GM18867 (cell line): ENCODE measurements at regions not wholly inside any gene's neighbourhood (a gene's known extent, or its start where the extent isn't known, plus 50 kb on each side); places are given as distances from the start of the nearest gene placed in this dataset.
"Not testable (repeated sequence)": the region's sequence is repeated elsewhere in the genome, so short reads cannot be mapped to it uniquely, and the experiment has no call there.

ENCODE experiments used
- ATAC-seq: cut with Tn5 transposase; IDR thresholded peaks from one replicate; pipeline ENCODE4 v1.9.1; 2021; ENCODE audit warnings: mild to moderate bottlenecking, moderate library complexity; ENCODE audit not compliant: unreplicated experiment

DNA sequence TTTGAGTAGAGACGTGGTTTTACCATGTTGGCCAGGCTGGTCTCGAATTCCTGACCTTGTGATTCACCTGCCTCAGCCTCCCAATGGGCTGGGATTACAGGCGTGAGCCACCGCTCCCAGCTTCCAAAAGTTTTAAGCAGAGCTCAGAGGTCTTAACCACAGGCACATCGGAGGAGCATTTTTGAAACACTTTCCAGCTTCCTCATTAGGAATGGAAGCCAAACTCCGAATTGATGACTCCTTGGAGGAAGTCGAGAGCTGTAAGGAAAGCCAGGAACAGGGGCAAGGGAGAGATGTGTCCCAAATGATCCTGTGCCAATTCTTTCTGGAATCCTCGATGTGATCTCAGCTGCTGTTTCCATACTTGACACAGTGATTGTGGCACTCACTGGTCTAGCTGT is 56.2 kb upstream of the CCZ1B start:
- ATAC-seq, result not testable (repeated sequence)

DNA sequence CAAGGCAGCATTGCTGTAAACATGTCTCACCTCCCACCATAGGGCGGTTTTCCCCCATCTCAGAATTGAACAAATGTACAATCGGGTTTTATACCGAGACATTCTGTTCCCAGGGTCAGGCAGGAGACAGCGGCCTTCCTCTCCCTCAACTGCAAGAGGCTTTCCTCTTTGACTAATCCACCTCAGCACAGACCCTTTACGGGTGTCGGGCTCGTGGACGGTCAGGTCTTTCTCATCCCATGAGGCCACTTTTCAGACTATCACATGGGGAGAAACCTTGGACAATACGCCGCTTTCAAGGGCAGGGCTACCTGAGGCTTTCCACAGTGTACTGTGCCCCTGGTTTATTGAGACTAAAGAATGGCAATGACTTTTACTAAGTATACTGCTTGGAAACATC is 57.7 kb upstream of the CCZ1B start:
- not testable (repeated sequence) for ATAC-seq

DNA sequence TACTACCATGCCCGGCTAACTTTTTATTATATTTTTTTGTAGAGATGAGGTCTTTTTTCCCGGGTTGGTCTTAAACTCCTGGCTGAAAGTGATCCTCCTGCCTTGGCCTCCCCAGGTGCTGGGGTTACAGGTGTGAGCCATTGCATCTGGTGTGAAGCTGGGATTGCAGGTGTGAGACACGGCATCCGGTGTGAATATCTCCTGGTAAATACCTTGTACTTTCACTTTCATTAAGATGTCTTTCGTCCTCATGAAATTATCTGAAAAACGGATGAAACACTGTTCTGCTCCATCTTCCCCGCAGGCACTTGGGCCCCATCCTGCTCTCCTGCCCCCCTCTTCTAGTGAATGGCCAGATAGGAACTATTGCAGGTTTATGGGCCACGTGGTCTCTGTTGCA is 60.1 kb upstream of the CCZ1B start:
- ATAC-seq, result no peak

DNA sequence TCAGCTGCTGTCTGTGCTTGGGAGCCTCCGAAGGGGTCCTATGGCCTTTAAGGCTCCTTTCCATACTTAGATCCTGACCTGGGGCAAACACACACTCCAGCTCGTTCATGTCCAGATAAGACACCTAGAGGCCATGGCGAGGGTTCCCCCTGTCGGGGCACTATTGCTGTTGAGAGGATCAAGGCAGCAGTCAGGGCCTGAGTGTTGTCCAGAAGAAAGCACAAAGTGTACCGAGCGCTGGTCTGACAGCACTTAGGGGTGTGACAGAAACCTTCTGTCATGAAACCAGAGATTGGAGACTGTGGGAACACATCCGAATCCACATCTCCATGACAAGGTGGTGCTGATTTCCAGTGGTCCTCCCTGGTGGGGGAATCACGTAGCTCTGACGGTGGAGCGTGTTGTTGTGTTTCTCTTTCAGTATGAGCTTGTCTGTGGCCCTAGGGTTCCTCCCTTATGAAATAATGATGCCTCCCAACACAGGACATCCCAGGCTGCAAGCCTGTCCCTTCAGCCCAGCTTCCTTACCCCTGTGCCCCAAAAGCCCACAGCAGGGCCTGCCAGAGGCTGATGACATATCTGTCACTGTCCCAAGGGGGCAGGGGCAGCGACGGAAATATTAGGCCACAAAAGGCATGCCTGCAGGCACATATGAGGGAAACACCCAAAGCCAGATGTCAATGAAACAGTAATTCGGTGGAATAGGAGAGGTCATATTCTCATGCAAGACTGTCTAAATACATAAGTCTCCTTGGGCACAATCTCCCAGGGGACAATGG is 62.4 kb upstream of the CCZ1B start:
- ATAC-seq, result not testable (repeated sequence)

DNA sequence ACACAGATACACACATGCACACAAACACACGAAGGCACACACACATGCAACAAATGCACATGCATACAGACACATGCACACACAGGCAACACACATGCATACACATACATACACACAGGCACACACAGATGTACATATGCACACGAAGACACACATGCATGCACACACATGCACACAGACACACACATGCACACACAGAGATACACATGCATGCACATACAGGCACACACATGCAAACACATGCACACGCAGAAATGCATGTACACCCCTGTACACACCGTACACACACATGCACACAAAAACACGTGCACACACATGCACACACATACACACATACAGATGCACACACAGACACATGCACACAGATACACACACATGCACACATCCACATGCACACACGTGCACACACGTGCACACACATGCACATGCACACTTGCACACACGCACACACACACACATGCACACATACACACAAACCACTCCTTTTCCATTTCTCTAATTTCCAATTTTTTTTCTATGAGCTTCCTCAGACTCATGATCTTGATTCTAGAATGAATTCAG is 63.3 kb upstream of the CCZ1B start:
- no peak for ATAC-seq

DNA sequence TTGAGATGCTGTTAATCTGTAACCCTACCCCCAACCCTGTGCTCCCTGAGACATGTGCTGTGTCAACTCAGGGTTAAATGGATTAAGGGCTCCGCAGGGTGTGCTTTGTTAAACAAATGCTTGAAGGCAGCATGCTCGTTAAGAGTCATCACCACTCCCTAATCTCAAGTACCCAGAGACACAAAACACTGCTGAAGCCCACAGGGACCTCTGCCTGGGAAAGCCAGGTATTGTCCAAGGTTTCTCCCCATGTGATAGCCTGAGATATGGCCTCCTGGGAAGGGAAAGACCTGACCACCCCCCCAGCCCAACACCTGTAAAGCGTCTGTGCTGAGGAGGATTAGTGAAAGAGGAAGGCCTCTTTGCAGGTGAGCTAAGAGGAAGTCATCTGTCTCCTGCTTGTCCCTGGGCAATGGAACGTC is 76.0 kb upstream of the CCZ1B start:
- not testable (repeated sequence) for ATAC-seq

DNA sequence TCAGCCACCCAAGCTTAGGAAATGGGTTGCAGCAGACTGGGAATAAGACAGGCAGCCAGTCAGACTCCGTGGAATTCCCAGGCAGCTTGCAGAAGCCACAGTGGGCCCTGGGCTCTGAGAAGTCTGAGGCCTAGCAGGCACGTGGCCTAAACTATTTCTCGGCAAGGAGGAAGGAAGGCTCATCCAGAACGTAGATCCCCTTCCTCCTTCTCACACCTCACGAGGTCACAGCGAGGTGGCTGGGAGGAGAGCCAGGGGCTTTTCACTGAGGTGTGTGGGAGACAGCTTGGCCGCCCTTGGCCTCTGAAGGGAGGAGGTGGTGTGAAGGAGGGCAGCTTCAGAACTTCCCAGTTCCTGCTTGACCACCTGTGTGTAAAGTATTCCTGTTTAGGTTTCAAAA is 77.2 kb upstream of the CCZ1B start:
- ATAC-seq, result not testable (repeated sequence)

DNA sequence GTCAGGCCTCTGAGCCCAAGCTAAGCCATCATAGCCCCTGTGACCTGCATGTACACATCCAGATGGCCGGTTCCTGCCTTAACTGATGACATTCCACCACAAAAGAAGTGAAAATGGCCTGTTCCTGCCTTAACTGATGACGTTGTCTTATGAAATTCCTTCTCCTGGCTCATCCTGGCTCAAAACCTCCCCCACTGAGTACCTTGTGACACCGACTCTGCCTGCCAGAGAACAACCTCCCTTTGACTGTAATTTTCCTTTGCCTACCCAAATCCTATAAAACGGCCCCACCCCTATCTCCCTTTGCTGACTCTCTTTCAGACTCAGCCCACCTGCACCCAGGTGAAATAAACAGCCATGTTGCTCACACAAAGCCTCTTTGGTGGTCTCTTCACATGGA is 77.7 kb upstream of the CCZ1B start:
- not testable (repeated sequence) for ATAC-seq

DNA sequence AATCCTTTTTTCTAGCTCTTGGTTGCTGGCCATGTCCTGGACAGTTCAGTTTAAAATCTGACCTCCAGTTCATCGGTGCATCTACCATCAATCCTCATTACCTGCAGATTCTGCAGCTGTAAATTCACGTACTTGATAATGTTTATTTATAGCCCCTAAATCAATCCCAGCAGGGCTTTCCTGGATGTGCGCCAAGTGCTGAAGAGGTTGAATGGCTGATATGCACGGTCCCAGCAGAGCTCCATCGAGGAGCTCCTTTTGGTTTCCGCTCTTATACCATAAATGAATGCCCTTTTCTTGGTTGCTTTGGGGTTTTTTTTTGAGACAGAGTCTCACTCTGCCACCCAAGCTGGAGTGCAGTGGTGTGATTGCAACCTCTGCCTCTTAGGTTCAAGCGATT is 91.2 kb upstream of the CCZ1B start:
- ATAC-seq, result no peak

DNA sequence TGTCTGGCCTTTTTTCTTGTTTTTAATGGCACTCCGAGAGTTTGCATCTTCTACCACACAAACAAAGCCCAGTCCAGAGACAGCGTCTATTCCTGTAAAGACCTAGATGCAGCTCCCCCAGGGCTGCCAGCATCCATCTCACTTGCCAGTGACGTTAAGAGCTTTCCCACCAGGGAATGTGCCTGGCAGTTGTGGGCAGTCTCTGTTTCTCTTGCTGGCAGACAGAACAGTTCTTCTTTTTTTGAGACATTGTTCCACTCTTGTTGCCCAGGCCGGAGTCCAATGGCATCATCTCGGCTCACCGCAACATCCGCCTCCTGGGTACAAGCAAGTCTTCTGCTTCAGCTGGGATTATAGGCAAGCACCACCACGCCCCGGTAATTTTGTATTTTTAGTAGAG is 93.1 kb upstream of the CCZ1B start:
- not testable (repeated sequence) for ATAC-seq

DNA sequence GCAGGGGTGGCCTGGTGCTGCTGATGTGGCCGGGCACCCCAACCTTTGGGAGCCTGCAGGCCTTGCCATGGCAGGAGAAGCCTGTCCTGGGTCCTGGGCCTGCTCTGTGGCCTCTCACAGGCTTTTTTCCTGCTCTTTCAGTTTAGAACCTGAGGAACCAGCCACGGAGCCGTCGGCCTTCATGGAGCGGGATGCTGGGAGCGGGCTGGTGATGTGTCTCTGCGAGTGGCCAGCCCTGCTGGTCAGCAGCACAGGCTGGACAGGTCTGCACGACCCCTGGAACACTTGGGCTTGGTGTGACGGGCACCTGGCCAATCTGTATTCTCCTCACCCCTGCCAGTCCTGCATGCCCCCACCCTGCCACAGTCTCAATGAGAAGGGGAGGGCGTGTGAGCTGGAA is 98.4 kb upstream of the CCZ1B start:
- ATAC-seq, result not testable (repeated sequence)

DNA sequence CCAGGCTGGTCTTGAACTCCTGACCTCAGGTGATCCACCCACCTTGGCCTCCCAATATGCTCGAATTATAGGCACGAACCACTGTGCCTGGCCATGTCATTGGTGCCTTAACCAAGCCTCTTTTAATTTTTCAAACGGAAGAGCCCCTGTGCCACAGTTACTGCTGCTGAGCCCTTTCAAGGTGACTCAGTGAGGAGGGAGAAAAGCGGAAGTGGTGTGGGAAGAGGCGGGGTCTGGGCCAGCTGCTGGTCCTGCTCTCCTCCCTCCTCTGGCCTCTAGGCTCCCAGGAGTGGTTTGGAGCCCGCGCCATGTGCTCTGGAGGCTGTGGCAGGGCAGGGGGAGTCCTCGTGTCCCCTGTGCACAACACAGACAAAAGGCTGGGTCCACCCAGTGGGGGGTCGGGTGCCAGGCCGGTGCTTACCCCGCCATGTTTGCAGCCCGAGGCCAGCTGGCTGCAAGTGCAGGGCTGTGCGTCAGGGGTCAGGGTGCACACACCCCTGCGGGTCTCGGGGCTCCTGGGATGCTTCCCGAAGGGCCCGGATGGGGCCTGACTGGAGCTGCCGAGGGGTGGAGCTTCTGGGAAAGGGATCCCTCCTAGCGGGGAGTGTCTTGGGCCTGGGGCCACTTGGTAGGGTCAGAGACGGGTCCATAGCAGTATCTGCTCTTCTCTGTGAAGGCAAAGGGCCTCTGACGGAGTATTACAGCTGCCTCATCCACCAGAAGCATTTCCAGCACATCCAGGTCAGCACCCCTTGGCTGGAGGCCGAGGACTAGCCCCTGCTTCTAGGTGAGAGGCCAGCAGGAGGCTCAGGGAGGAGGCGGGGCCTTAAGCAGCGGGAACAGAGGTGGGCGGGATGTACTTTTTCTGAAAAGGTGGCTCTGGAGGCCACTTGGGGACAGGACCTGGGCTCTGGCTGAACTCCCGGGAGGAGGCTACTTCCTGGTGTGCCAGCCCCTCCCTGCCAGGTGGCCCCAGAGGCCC is 100.4 kb upstream of the CCZ1B start:
- not testable (repeated sequence) for ATAC-seq

DNA sequence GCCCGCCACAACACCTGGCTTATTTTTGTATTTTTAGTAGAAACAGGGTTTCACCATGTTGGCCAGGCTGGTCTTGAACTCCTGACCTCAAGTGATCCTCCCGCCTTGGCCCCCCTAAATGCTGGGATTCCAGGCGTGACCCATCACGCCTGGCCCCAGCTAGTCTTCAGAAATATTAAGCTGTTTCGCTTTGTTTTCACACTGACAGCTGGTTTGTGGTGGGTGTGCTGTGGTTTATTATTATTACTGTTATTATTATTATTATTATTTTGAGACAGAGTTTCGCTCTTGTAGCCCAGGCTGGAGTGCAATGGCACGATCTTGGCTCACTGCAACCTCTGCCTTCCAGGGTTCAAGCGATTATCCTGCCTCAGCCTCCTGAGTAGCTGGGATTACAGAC is 101.6 kb upstream of the CCZ1B start:
- ATAC-seq, result not testable (repeated sequence)

DNA sequence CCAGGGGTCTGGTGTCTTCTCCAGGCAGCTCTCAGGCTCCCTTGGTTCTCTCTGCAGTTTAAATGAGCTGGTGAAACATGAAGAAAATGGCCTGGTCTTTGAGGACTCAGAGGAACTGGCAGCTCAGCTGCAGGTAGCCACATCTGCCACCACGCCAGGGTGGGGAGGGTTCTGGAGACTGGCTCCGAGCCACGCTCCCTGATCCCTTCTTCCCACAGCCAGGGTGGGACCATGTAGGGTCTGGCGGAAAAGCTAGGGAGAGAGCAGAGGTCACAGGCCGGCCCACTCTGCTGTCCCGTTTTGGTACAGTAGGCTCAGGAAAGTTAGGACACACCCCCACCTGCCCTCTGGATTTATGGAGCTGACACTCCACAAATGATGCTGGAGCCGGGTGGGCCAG is 103.5 kb upstream of the CCZ1B start:
- ATAC-seq, result not testable (repeated sequence)

DNA sequence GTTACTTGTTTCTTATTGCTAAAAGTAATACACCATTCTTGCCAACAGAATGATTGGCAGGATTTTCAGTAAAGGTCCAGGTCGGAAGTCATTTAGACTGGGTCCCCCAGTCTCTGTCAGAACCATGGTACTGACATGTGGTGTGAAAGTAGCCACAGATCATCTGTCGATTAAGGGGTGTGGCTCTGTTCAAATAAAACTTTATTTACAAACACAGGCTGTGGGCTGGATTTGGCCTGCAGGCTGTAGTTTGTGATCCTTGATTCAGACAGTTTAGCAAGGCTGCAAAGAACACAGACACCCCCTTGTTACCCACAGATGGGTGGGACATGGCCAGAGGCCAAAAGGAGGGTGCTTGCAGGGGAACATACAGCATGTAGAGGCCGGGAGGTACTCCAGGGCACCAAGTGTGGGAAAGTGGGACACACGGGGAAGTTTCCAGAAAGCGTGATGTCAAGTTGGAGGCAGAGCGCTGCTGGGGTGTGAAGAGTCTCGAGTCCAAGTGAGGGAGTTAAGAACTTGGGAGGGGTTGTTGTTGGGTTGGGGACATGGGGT is 104.1 kb upstream of the CCZ1B start:
- not testable (repeated sequence) for ATAC-seq

DNA sequence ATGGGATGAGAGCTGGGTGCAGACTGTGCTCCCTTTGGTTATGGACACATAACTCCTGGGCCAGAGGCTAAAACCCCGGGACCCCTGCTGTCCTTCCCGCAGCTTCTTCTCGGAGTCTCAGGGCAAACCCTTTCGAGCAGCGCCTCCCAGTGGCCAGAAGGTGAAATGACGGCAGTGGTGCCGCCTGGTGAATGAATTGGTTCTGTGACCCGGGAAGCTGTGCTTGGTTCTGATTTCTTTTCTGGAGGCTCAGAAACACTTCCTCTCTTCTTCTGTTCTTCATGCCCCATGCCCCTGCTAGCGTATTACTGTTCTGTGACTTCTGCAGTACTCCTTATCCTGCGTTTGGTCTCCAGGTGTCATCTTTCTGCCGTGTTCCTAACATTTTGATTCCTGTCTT is 104.7 kb upstream of the CCZ1B start:
- ATAC-seq, result not testable (repeated sequence)

DNA sequence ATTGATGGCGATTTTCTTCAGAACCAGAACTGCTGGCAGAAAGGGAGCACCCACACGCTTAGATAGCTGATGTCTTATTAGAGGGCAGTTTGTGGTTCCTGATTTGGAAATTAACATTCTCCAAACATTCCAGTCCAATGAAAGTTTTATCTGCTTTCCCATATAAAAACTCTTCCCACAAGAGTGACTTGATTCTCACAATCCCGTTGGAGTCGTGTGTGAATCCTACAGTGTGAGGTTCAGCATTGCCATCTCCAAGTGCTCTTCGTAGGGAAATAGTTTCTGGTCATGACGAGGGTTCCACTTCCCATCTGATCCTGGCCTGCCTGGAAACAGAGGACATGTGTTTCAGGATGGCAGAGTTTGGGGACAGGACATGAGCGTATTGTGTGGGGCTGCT is 105.4 kb upstream of the CCZ1B start:
- not testable (repeated sequence) for ATAC-seq

DNA sequence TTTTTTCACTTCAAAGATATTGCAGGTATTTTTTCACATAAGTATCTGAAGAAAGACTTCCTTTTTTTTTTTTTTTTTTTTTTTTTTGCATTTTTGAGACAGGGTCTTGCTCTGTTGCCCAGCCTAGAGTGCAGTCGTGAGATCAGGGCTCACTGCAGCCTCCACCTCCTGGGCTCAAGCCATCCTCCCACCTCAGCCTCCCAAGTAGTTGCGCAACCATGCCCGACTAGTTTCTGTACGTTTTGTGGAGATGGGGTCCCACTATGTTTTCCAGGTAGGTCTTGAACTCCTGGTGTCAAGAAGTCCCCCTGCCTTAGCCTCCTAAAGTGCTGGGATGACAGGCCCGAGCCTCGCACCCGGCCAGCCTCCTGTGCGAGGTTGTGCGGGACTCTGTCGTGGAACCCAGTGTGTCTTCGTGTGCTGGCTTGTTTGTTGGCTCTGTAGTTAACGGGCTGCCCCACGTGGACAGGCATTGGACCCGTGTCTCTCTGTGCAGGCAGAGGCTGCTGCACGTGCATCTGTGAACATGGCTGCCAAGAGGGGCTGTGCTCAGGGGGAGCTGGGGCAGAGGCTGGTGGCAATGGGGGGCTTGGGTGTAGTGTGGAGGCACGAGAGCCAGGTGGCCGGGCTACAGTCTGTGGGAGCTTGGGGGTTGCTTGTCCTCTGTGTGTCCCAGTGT is 108.0 kb upstream of the CCZ1B start:
- not testable (repeated sequence) for ATAC-seq

DNA sequence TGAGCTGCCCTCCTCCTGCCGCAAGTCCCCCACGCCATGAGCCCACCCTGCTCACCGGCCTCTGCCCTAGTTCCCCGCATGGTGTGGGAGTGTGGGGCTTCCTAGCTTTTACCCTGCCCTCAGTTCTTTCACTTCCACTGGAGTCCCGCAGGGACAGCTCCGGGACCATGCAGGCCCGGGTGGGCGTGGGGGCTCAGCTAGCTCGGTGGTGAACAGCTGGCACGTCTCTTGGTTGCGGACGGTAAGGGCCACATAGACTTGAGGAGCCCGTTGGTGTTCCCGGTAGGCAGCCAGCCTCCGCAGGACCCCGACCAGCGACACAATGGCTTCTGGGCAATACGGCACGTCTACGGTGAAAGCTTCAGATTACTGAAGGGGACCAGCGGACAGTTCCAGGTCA is 108.9 kb upstream of the CCZ1B start:
- no peak for ATAC-seq

DNA sequence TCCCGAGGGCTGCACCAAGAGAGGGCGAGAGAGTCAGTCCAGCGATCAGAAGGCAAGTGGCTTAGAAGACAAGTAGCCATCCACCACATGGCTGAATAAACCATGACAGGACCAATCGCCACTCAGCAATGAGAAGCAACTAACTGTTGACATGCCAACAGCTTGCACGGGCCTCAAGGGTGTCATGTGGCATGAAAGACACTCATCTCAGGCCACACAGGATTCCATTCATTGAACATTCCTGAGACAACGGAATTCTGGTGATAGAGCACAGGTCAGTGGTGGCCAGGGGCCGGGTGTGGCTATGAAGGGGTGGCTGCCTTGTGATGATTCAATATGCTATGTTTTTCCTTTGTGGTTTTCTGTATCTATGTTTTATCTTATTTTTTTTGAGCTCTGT is 110.6 kb upstream of the CCZ1B start:
- ATAC-seq, result not testable (repeated sequence)

DNA sequence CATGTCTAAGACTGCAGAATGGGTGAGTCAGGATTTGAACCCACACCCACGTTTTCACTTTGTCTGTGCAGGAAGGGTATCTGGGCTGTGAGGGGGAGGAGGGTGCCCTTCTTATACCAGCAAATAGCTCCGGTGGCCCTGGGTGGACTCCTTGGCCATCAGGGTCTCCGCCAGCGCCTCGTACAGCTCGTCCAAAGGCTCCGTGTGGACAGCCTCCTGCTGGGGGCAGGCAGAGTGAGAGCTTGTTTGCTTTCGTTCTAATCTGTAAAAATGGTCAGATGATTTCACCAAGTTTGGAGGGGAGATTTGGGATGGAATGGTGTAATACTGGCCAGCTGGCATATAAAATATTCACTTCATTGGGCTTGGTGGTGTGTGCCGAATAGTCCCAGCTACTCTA is 111.7 kb upstream of the CCZ1B start:
- ATAC-seq, result not testable (repeated sequence)
